Mucosa of descending colon (tissue), 3 donors: ENCODE measurements at regions not wholly inside any gene's neighbourhood (a gene's known extent, or its start where the extent isn't known, plus 50 kb on each side); places are given as distances from the start of the nearest gene placed in this dataset.
"Not testable (repeated sequence)": the region's sequence is repeated elsewhere in the genome, so short reads cannot be mapped to it uniquely, and the experiment has no call there.

Experiments
- ATAC-seq: fragments of 200-7000 bp; cut with Tn5 transposase; one replicate; pipeline ENCODE4 v1.9.1; 2020; ENCODE audit warnings: mild to moderate bottlenecking, moderate library complexity
- DNase-seq, 3 donors: peaks; one replicate each; pipeline ENCODE4 v3.0.0-alpha.2; 2020
- H3K36me3 ChIP-seq: fragments of 200-600 bp; one replicate; pipeline ENCODE4 v1.8.0; 2021; ENCODE audit warnings: low read depth, mild to moderate bottlenecking
- H3K4me1 ChIP-seq: fragments of 200-600 bp; one replicate; pipeline ENCODE4 v1.8.0; 2021; ENCODE audit warnings: low read depth, mild to moderate bottlenecking
- H3K4me3 ChIP-seq: fragments of 200-600 bp; one replicate; pipeline ENCODE4 v1.8.0; 2021; ENCODE audit warnings: mild to moderate bottlenecking
- H3K9me3 ChIP-seq: fragments of 200-600 bp; one replicate; pipeline ENCODE4 v1.8.0; 2021; ENCODE audit warnings: mild to moderate bottlenecking
- CTCF ChIP-seq: fragments of 200-600 bp; IDR thresholded peaks from one replicate; pipeline ENCODE4 v1.8.0; 2022; ENCODE audit warnings: antibody characterized with exemption, mild to moderate bottlenecking
- intact Hi-C, 2 donors: fragments of 100-400 bp; cut with DNase I in 1 of 2; cut with micrococcal nuclease in 1 of 2; formaldehyde crosslinking; loops; one replicate each; pipeline versions ENCODE4 v1.11.0 to v1.11.1; 2022; cut with DNase I, micrococcal nuclease
- donor health status: DM: no; HTN: no; CAD: no; lungs with moderate emphysema.
- donor health status: DM: no; HTN: no; CAD: no.
- donor health status: DM: no; HTN: yes; CAD: no.

GRCh38 chr5:68115584-68115983 lies 100.0 kb upstream of the PIK3R1 start:
- ATAC-seq (no peak), DNase-seq (no peak)
- TF ChIP-seq CTCF: no peak

GRCh38 chr5:68114378-68115040 lies 101.0 kb upstream of the PIK3R1 start:
- TF ChIP-seq CTCF: no peak
- no peak for ATAC-seq

More at GRCh38 chr5:68115584-68115983, 100.0 kb upstream of the PIK3R1 start:
- intact Hi-C loops: no loop called here
- Histone ChIP-seq H3K4me3 (no peak overlapping the region), H3K9me3 (no peaks in the 10 kb centered on the region), H3K36me3 (no peaks in the 10 kb centered on the region), H3K4me1 (no peaks in the 10 kb centered on the region)

GRCh38 chr5:68112658-68113057 lies 102.9 kb upstream of the PIK3R1 start:
- DNase-seq: no peak
- intact Hi-C loops: no loop called here

More at GRCh38 chr5:68114378-68115040, 101.0 kb upstream of the PIK3R1 start:
- no peaks in the 10 kb centered on the region for H3K4me1 ChIP-seq
- intact Hi-C loops: no loop called here
- H3K9me3 ChIP-seq: no peaks in the 10 kb centered on the region
- H3K36me3 ChIP-seq: no peaks in the 10 kb centered on the region
- no peak for DNase-seq
- no peak overlapping the region for H3K4me3 ChIP-seq

GRCh38 chr5:68110894-68111293 lies 104.7 kb upstream of the PIK3R1 start:
- Histone ChIP-seq H3K9me3 (no peaks in the 10 kb centered on the region), H3K36me3 (no peaks in the 10 kb centered on the region), H3K4me1 (no peaks in the 10 kb centered on the region), H3K4me3 (no peak overlapping the region)
- intact Hi-C loops: no loop called here
- ATAC-seq (peak; percentile 59), DNase-seq (no peak)
- no peak for TF ChIP-seq CTCF

More at GRCh38 chr5:68112658-68113057, 102.9 kb upstream of the PIK3R1 start:
- ATAC-seq: no peak
- no peak overlapping the region for H3K4me3 ChIP-seq
- H3K9me3 ChIP-seq: no peaks in the 10 kb centered on the region
- no peak for TF ChIP-seq CTCF
- H3K4me1 ChIP-seq: no peaks in the 10 kb centered on the region
- H3K36me3 ChIP-seq: no peaks in the 10 kb centered on the region

- Histone ChIP-seq H3K9me3 (no peaks in the 10 kb centered on the region), H3K4me3 (no peak overlapping the region), H3K4me1 (no peaks in the 10 kb centered on the region), H3K36me3 (no peaks in the 10 kb centered on the region)
- intact Hi-C loops: no loop called here
- TF ChIP-seq CTCF: no peak
- ATAC-seq (peak; percentile 42), DNase-seq (no peak)
Observed at GRCh38 chr5:68110264-68110663, 105.3 kb upstream of the PIK3R1 start.

GRCh38 chr5:68104217-68104616 lies 111.3 kb upstream of the PIK3R1 start:
- intact Hi-C loops, H3K4me1 ChIP-seq, DNase-seq, H3K4me3 ChIP-seq, H3K9me3 ChIP-seq, ATAC-seq, H3K36me3 ChIP-seq: not testable (repeated sequence)

GRCh38 chr5:68103297-68103696 lies 112.3 kb upstream of the PIK3R1 start:
- H3K4me3 ChIP-seq, H3K36me3 ChIP-seq, intact Hi-C loops, H3K4me1 ChIP-seq, H3K9me3 ChIP-seq, DNase-seq, ATAC-seq: not testable (repeated sequence)
